Duodenal mucosa (tissue), 2 donors: ENCODE measurements at regions not wholly inside any gene's neighbourhood (a gene's known extent, or its start where the extent isn't known, plus 50 kb on each side); places are given as distances from the start of the nearest gene placed in this dataset.

Experiments used
- H3K27ac ChIP-seq: one replicate; pipeline ENCODE4 v1.7.0; 2013; ENCODE audit warnings: low read depth, low read length
- H3K27me3 ChIP-seq, 2 donors: one replicate each; pipeline ENCODE4 v1.7.0; 2013; ENCODE audit warnings: low read length in 2 of 2, control low read depth in 1 of 2; ENCODE audit not compliant: insufficient read depth in 2 of 2, control insufficient read depth in 1 of 2
- H3K36me3 ChIP-seq, 2 donors: one replicate each; pipeline ENCODE4 v1.7.0; 2013; ENCODE audit warnings: low read length in 2 of 2, control low read depth in 1 of 2; ENCODE audit not compliant: insufficient read depth in 2 of 2, control insufficient read depth in 1 of 2
- H3K4me1 ChIP-seq, 2 donors: one replicate each; pipeline ENCODE4 v1.7.0; 2013; ENCODE audit warnings: low read length in 2 of 2, control low read depth in 1 of 2; ENCODE audit not compliant: insufficient read depth in 2 of 2, control insufficient read depth in 1 of 2
- H3K4me3 ChIP-seq, 2 donors: one replicate each; pipeline ENCODE4 v1.7.0; 2013; ENCODE audit warnings: low read length in 2 of 2, low read depth in 1 of 2
- H3K9ac ChIP-seq, 2 donors: one replicate each; pipeline ENCODE4 v1.7.0; 2013; ENCODE audit warnings: low read length in 2 of 2, low read depth in 1 of 2
- H3K9me3 ChIP-seq, 2 donors: one replicate each; pipeline ENCODE4 v1.7.0; 2013; ENCODE audit warnings: low read length in 2 of 2, control low read depth in 1 of 2; ENCODE audit not compliant: control insufficient read depth in 1 of 2

DNA sequence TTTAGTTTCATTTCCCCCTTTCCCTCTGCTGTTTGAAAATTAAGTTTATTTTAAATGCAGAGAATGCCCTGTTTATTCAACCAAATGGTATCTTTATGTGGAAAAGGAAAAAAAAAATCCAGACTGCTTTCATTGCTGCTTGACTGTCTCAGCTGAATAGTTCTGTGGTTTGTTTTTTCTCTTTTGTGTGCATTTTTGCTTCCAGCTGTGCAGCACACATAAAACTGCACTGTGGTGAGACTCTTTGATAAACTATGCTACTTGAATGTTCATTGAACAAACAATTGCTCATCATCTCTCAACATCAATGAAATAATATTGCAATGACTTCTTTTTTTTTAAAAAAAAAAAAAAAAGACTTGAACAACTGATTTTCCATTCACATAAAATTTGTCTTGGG lies 78.6 kb upstream of the GLI3 start:
- Histone ChIP-seq H3K9me3 (peaks cover 0 to 5% of the 10 kb centered on the region in 2 donors), H3K27ac (no peak overlapping the region), H3K27me3 (no peaks in the 10 kb centered on the region), H3K36me3 (no peaks in the 10 kb centered on the region), H3K4me1 (peaks cover 0 to 3% of the 10 kb centered on the region in 2 donors), H3K9ac (no peak overlapping the region), H3K4me3 (no peak overlapping the region)

- peaks cover 0 to 3% of the 10 kb centered on the region in 2 donors for H3K4me1 ChIP-seq
- peaks cover 0 to 5% of the 10 kb centered on the region in 2 donors for H3K9me3 ChIP-seq
- H3K27ac ChIP-seq: no peak overlapping the region
- no peaks in the 10 kb centered on the region for H3K36me3 ChIP-seq
- H3K27me3 ChIP-seq: no peaks in the 10 kb centered on the region
- no peak overlapping the region for H3K4me3 ChIP-seq
- H3K9ac ChIP-seq: no peak overlapping the region
Observed at GRCh38 chr7:42315103-42315502, 78.1 kb upstream of the GLI3 start.

DNA sequence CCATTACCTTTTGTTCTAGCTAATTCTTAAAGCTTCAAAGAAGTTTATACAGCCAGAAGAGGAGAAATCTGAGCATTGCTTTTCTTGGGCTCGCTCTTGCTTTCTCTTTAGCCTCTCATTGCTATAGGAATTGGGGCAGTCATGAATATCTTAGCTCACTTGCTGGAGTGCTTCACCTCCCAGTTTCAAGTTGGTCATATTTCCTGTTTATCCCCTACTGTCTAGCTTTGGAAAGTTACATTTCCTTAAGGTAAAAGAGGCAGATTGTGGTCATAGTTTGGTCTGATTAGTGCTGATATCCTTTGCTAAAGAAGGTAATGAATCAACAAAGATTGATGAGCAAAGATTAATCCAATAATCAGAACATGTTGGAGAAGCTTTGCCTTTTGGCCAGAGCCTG lies 77.7 kb upstream of the GLI3 start:
- Histone ChIP-seq H3K27me3 (no peaks in the 10 kb centered on the region), H3K27ac (no peak overlapping the region), H3K36me3 (no peaks in the 10 kb centered on the region), H3K9ac (no peak overlapping the region), H3K4me1 (peaks cover 0 to 3% of the 10 kb centered on the region in 2 donors), H3K4me3 (no peak overlapping the region), H3K9me3 (peaks cover 0 to 5% of the 10 kb centered on the region in 2 donors)

GRCh38 chr7:42311195-42311594 lies 74.2 kb upstream of the GLI3 start:
- Histone ChIP-seq H3K9me3 (peaks cover 0 to 5% of the 10 kb centered on the region in 2 donors), H3K4me3 (no peak overlapping the region), H3K9ac (no peak overlapping the region), H3K36me3 (no peaks in the 10 kb centered on the region), H3K27ac (no peak overlapping the region), H3K4me1 (peaks cover 0 to 3% of the 10 kb centered on the region in 2 donors), H3K27me3 (no peaks in the 10 kb centered on the region)

DNA sequence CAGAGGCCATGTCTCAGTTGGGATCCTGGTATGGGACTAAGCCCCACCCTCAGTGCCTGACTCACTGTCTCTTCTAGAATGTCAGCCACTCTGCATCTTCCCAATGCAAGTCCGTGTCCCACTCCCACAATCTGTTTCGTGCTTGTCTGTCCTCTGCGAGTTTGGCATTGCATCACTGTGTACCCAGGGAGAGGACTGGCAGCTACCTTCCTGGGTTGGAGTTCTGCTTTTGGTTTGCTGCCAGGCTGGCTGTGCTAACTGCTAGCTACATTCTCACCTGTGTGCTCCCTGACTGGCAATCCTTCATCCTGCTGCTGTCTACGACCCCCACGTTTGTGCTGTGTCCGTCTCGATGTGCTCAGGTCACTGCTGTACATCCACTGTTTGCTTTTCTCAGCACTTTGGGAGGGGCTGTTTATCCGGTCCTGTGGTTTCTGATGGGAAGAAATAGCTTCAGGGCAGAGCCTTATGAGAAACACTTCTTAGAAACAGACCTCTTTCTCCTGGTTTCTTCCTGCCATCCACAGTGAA lies 56.0 kb upstream of the GLI3 start:
- Histone ChIP-seq H3K9ac (no peak overlapping the region), H3K9me3 (no peaks in the 10 kb centered on the region), H3K27ac (no peak overlapping the region), H3K4me3 (no peak overlapping the region), H3K4me1 (no peaks in the 10 kb centered on the region), H3K36me3 (no peaks in the 10 kb centered on the region), H3K27me3 (peaks cover 0 to 2% of the 10 kb centered on the region in 2 donors)

DNA sequence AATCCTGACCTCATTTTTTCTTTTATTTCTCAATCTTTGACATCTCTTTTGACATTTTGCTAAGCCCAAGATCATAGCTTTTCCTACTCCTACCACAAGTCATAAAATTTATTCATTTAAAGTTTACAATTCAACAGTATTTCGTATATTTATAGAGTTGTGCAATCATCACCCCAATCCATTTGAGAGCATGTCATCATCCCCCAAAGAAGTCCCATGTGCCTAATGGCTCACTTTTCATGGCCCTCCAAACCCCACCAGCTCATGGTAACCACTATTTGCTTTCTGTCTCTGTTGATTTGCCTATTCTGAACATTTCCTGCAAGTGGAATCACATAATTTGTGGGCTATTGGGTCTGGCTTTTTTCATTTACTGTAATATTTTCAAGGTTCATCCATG lies 52.5 kb upstream of the GLI3 start:
- H3K4me3 ChIP-seq: no peak overlapping the region
- H3K9me3 ChIP-seq: no peaks in the 10 kb centered on the region
- H3K4me1 ChIP-seq: no peaks in the 10 kb centered on the region
- H3K27ac ChIP-seq: no peak overlapping the region
- H3K9ac ChIP-seq: no peak overlapping the region
- H3K36me3 ChIP-seq: no peaks in the 10 kb centered on the region
- peaks cover 0 to 2% of the 10 kb centered on the region in 2 donors for H3K27me3 ChIP-seq
